ENCODE measurements at regions not wholly inside any gene's neighbourhood (a gene's known extent, or its start where the extent isn't known, plus 50 kb on each side); places are given as distances from the start of the nearest gene placed in this dataset.

- Histone ChIP-seq H3K4me1 (ENCODE audit: insufficient read depth, low read length) (peaks cover 46% of the 10 kb centered on the region), H3K9me3 (ENCODE audit: low read depth, low read length) (no peaks in the 10 kb centered on the region), H4K20me1 (ENCODE audit: insufficient read depth, low read length) (no peaks in the 10 kb centered on the region), H3K36me3 (ENCODE audit: insufficient read depth, low read length) (no peaks in the 10 kb centered on the region), H3K4me3 (ENCODE audit: insufficient read depth, low read length) (no peak overlapping the region), H2AFZ (ENCODE audit: low read length) (no peak overlapping the region), H3K27ac (ENCODE audit: low read depth, low read length) (no peak overlapping the region), H3K27me3 (ENCODE audit: insufficient read depth, low read length) (no peaks in the 10 kb centered on the region), H3K4me2 (ENCODE audit: insufficient read depth, low read length) (no peak overlapping the region), H3K79me2 (ENCODE audit: insufficient read depth, low read length) (no peaks in the 10 kb centered on the region)
- no peak for DNase-seq (ENCODE audit: insufficient read length, low spot score, missing footprints)
- no peak for TF ChIP-seq CTCF (IDR thresholded peaks at IDR 0.05; ENCODE audit: extremely low read depth, low read depth, low read length)
These were observed 53.4 kb upstream of the RPS23 start for GRCh38 chr5:82331557-82331956.

- H3K79me2 ChIP-seq (ENCODE audit: insufficient read depth, low read length) = no peaks in the 10 kb centered on the region
- TF ChIP-seq CTCF (IDR thresholded peaks at IDR 0.05; ENCODE audit: extremely low read depth, low read depth, low read length) = no peak
- no peaks in the 10 kb centered on the region for H4K20me1 ChIP-seq (ENCODE audit: insufficient read depth, low read length)
- H3K4me1 ChIP-seq (ENCODE audit: insufficient read depth, low read length) = peaks cover 37% of the 10 kb centered on the region
- no peak for DNase-seq (ENCODE audit: insufficient read length, low spot score, missing footprints)
- no peaks in the 10 kb centered on the region for H3K36me3 ChIP-seq (ENCODE audit: insufficient read depth, low read length)
- H3K9me3 ChIP-seq (ENCODE audit: low read depth, low read length) = no peaks in the 10 kb centered on the region
- H2AFZ ChIP-seq (ENCODE audit: low read length) = no peak overlapping the region
- H3K27me3 ChIP-seq (ENCODE audit: insufficient read depth, low read length) = no peaks in the 10 kb centered on the region
- H3K4me2 ChIP-seq (ENCODE audit: insufficient read depth, low read length) = no peak overlapping the region
- no peak overlapping the region for H3K4me3 ChIP-seq (ENCODE audit: insufficient read depth, low read length)
- no peak overlapping the region for H3K27ac ChIP-seq (ENCODE audit: low read depth, low read length)
These were observed 52.5 kb upstream of the RPS23 start for GRCh38 chr5:82330530-82331270.

- no peaks in the 10 kb centered on the region for H3K9me3 ChIP-seq (ENCODE audit: low read depth, low read length)
- H3K4me3 ChIP-seq (ENCODE audit: insufficient read depth, low read length) = no peak overlapping the region
- no peaks in the 10 kb centered on the region for H3K79me2 ChIP-seq (ENCODE audit: insufficient read depth, low read length)
- H2AFZ ChIP-seq (ENCODE audit: low read length) = no peak overlapping the region
- no peaks in the 10 kb centered on the region for H4K20me1 ChIP-seq (ENCODE audit: insufficient read depth, low read length)
- no peak for TF ChIP-seq CTCF (IDR thresholded peaks at IDR 0.05; ENCODE audit: extremely low read depth, low read depth, low read length)
- no peaks in the 10 kb centered on the region for H3K36me3 ChIP-seq (ENCODE audit: insufficient read depth, low read length)
- H3K4me1 ChIP-seq (ENCODE audit: insufficient read depth, low read length) = peaks cover 24% of the 10 kb centered on the region
- H3K27ac ChIP-seq (ENCODE audit: low read depth, low read length) = no peak overlapping the region
- DNase-seq (ENCODE audit: insufficient read length, low spot score, missing footprints) = no peak
- no peak overlapping the region for H3K4me2 ChIP-seq (ENCODE audit: insufficient read depth, low read length)
- H3K27me3 ChIP-seq (ENCODE audit: insufficient read depth, low read length) = no peaks in the 10 kb centered on the region
These were observed 51.2 kb upstream of the RPS23 start for GRCh38 chr5:82329393-82329792.
